AG04449 (cell line): ENCODE measurements at regions not wholly inside any gene's neighbourhood (a gene's known extent, or its start where the extent isn't known, plus 50 kb on each side); places are given as distances from the start of the nearest gene placed in this dataset.

ENCODE experiments used
- CTCF ChIA-PET: fragments of 350-600 bp; formaldehyde crosslinking; extraction: SDS; loops from one replicate; lab custom pipeline; 2021; ENCODE audit warnings: antibody characterized with exemption; lab: Yijun Ruan, JAX
- POLR2A ChIA-PET: fragments of 400-600, 350-600 bp; formaldehyde crosslinking; extraction: SDS; loops from one replicate; lab custom pipeline; 2020; ENCODE audit warnings: antibody characterized with exemption, inconsistent platforms; lab: Yijun Ruan, JAX
- DNase-seq: peaks from one replicate; pipeline ENCODE4 v3.0.0-alpha.2; 2010; ENCODE audit warnings: low read depth, low spot score
- H3K4me3 ChIP-seq: 2 replicates; pipeline ENCODE4 v1.5.1; 2011; ENCODE audit warnings: low read depth, mild to moderate bottlenecking, control low read depth, low read length
- TF ChIP-seq, protein P1 (sequence below): IDR thresholded peaks from one replicate; pipeline ENCODE4 v1.5.1; 2011; ENCODE audit warnings: mild to moderate bottlenecking, moderate library complexity, low read length, control low read depth, inconsistent platforms; ENCODE audit not compliant: insufficient read depth; ENCODE audit errors: missing control alignments

DNA sequence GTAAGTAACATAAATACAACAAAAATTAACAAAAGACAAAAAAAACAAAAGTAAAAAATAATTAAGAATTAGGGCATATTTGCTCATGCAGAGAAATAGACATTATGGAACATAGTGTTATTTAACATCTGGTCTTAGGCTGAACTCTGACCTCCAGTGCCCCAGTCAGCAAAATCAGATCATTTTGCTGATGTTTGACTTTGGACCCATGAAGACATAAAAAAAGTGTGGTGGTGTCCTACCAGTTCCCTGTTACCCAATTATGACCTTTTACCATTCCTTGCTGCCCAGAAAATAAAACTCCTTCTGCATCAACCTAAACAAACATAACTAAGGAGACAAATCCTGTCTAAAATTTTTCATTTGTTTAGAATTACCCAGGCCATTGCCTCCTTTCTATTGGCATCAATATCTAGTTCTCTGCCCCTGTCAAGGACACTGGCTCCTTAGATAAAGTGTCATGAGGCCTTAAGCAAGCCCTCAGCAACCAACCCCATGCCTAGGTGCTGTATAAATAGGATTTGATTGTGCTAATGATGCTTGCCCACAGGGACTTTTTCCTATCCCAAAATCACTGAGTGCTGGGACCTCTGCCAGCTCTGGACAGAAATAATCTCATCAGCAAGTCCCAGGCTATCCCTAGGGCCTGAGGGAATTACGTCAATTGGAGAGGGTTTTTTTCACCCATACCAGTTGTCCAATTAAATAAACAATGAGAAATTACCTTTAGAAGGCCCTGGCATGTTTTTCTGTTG, 334.5 kb upstream of the UMPS start:
- no peak overlapping the region for H3K4me3 ChIP-seq
- no peak for DNase-seq
- TF ChIP-seq, protein P1, sequence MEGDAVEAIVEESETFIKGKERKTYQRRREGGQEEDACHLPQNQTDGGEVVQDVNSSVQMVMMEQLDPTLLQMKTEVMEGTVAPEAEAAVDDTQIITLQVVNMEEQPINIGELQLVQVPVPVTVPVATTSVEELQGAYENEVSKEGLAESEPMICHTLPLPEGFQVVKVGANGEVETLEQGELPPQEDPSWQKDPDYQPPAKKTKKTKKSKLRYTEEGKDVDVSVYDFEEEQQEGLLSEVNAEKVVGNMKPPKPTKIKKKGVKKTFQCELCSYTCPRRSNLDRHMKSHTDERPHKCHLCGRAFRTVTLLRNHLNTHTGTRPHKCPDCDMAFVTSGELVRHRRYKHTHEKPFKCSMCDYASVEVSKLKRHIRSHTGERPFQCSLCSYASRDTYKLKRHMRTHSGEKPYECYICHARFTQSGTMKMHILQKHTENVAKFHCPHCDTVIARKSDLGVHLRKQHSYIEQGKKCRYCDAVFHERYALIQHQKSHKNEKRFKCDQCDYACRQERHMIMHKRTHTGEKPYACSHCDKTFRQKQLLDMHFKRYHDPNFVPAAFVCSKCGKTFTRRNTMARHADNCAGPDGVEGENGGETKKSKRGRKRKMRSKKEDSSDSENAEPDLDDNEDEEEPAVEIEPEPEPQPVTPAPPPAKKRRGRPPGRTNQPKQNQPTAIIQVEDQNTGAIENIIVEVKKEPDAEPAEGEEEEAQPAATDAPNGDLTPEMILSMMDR: no peak
- ChIA-PET POLR2A (no interaction called here), CTCF (no interaction called here)

DNA sequence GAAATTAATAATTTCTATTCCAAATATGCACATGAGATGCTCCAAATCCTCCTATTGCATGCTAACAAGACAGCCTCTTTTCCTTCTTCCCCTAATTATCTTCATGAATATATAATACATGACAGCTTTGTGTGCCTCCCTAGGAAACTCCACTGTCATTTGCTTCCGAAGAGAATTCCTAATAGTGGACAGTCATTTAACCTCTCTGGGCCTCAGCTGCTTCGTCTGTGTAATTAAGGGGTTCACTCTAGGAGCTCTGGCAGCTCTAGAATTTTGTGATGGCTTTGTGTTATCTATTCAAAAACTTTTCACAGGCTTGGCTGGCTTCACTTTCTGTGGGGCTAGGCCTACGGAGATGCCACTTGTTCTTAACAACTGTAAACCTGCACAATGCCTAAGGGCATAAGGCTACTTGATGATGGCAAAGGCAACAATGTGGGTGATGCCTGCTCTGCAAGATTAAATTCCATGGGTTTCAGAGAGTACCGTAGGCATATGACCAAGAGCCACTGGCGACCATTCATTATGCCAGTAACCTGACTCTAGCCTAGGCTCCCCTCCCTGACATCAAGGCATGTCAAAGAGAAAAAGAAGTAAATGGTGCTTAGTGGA, 333.8 kb upstream of the UMPS start:
- CTCF ChIA-PET: no interaction called here
- TF ChIP-seq, protein P1: no peak
- POLR2A ChIA-PET: no interaction called here
- DNase-seq: no peak
- no peak overlapping the region for H3K4me3 ChIP-seq

DNA sequence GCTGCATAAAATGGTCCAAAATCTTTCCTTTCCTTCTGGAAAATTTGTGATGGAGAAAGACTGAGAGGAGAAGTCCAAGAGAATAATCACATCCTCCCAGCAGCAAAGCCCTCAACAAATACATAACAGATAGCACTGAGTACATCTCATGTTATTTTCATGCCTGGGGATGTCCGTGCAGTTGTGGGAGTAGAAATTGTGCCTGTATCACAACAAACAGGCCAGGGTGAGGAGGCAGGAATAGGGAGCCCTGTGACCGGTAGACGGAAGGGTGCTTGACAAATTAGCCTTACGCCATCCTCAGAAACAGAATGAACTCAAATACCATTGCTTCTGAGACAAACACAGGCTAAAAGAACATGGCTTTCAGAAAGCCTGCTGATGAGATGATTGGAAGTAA, 333.2 kb upstream of the UMPS start:
- DNase-seq: no peak
- ChIA-PET POLR2A (no interaction called here), CTCF (no interaction called here)
- H3K4me3 ChIP-seq: no peak overlapping the region
- TF ChIP-seq, protein P1: no peak

DNA sequence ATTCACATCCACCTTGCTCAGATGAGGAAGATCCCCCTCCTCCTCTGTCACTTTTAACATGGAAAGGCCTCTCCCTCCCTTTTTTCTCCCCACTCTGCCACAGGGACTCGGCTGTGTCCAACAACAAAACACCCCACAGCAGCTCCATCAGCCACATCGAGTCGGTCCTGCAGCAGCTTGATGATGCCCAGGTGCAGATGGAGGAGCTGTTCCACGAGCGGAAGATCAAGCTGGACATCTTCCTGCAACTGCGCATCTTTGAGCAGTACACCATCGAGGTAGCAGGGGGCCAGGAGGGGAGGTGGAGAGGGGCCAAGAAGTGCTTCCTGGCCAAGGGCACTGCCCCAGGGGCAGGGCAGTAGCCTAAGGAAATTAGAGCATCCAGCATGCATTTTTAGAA, 331.7 kb upstream of the UMPS start:
- DNase-seq: no peak
- TF ChIP-seq, protein P1: no peak
- ChIA-PET CTCF (no interaction called here), POLR2A (no interaction called here)
- no peak overlapping the region for H3K4me3 ChIP-seq

DNA sequence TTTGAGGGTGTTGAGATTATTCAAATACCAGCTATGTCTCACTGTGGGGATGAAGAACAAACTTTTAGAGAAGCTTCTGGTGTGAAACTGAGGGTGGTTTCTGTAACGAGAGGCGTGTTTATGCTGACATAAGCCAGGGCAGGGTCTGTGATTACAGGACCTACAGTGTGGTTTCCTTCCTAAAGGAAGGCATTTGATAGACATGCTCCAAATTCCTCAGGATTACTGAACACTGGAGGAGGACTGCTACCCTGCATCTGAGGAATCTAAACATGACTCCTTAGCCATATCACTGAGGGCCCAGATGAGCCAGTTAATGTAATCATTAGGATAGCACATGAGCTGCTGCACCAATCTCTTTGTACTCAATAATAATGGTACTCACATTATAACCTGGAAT, 328.4 kb upstream of the UMPS start:
- POLR2A ChIA-PET: no interaction called here
- H3K4me3 ChIP-seq: no peak overlapping the region
- DNase-seq: peak; percentile 66
- CTCF ChIA-PET: interaction anchor here (3.3 kb wide), 1 partner anchor 50 kb away, joined by 8 read pairs; no protein-coding TSS in a partner anchor
- TF ChIP-seq, protein P1: no peak

DNA sequence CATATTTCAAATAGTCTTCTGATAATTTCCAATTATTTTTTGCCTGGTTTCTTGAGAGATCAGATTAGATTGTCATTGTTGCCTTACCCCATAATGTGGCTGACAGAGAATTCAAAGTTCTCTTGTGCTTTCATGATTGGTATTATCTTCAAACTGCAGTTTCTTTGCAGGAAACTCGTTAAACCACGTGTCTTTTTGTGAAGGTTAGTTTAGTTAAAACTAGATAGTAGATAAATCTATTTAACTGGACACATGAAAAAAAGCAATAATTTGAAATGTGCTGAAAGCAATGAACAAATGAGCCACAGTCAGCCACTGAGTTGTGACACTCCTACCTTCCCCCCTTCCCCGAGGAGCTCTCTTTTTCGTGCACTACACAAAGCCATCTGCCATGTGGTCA, 327.5 kb upstream of the UMPS start:
- CTCF ChIA-PET: no interaction called here
- H3K4me3 ChIP-seq: no peak overlapping the region
- no peak for DNase-seq
- POLR2A ChIA-PET: no interaction called here
- TF ChIP-seq, protein P1: no peak
